ENCODE measurements at regions not wholly inside any gene's neighbourhood (a gene's known extent, or its start where the extent isn't known, plus 50 kb on each side); places are given as distances from the start of the nearest gene placed in this dataset.

DNA sequence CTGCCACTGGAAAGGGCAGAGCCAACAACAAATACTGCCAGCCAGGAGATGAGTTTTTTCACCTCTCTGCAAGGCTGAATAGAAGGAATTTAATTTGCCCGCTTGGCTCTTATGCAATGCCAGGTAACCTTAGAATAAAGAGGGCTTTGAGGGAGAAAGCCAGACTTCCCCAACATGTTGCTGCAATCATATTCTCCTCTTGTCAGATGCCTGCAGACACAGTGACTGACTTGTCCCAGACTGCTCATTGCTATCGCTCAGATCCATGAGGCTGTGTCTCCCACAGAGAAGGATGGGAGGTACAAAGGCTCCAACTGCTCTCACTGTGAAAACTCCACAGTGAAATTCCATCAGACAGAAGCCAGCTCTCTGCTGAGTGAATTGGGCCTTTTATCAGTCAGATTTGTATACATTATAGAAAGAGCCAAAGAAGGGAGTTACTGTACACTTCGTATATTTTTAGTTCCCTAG is 517.0 kb upstream of the ID4 start:
- TF ChIP-seq CTCF (IDR thresholded peaks at IDR 0.05) (no peak), ZFX (IDR thresholded peaks at IDR 0.05; ENCODE audit: borderline replicate concordance) (no peak)
